ENCODE measurements at regions not wholly inside any gene's neighbourhood (a gene's known extent, or its start where the extent isn't known, plus 50 kb on each side); places are given as distances from the start of the nearest gene placed in this dataset.

- TF ChIP-seq CTCF (IDR thresholded peaks at IDR 0.05) (no peak), EZH2 (IDR thresholded peaks at IDR 0.05; ENCODE audit: borderline replicate concordance, insufficient read depth, low read depth, low read length, poor library complexity, severe bottlenecking) (no peak)
Observed at GRCh38 chr13:82116422-82116989, 1765.8 kb downstream of the SLITRK1 start.

GRCh38 chr13:82115391-82115790, 1766.9 kb downstream of the SLITRK1 start:
- Mint-ChIP-seq H3K4me1 (no peaks in the 10 kb centered on the region), H3K9me3 (ENCODE audit: insufficient read depth) (peaks cover 2% of the 10 kb centered on the region), H3K27ac (no peak overlapping the region), H3K27me3 (no peaks in the 10 kb centered on the region), H3K4me3 (no peak overlapping the region)
- ATAC-seq (ENCODE audit: low read depth) = no peak
- no peaks in the 10 kb centered on the region for H3K27me3 ChIP-seq (replicated peaks in 1 of 4; ENCODE audit: control extremely low read depth in 1 of 4, control insufficient read depth in 3 of 4, insufficient read depth in 4 of 4, low read length in 3 of 4)
- intact Hi-C loops (cut with micrococcal nuclease) = no loop called here
- 83% methylated on average over 3 of the region's 3 CpGs for WGBS (ENCODE audit: insufficient coverage)
- ChIA-PET CTCF (no interaction called here), POLR2A (no interaction called here)
- H3K9ac ChIP-seq (ENCODE audit: low read length) = no peak overlapping the region
- no peaks in the 10 kb centered on the region for H3K4me1 ChIP-seq (ENCODE audit: control insufficient read depth in 2 of 2, insufficient read depth in 2 of 2, low read length in 2 of 2)
- H3K79me2 ChIP-seq (ENCODE audit: control insufficient read depth, insufficient read depth, low read length) = no peaks in the 10 kb centered on the region
- no peak overlapping the region for H3K4me3 ChIP-seq (ENCODE audit: control extremely low read depth in 1 of 5, extremely low read depth in 1 of 5, insufficient read depth in 1 of 5, low read depth in 2 of 5, low read length in 4 of 5)
- H3K36me3 ChIP-seq (replicated peaks in 1 of 2; ENCODE audit: control extremely low read depth in 1 of 2, control insufficient read depth in 1 of 2, extremely low read depth in 1 of 2, insufficient read depth in 2 of 2, low read length in 1 of 2) = no peaks in the 10 kb centered on the region
- H3K9me3 ChIP-seq (ENCODE audit: control extremely low read depth in 1 of 3, control insufficient read depth in 2 of 3, insufficient read depth in 1 of 3, low read length in 2 of 3) = peaks cover 0 to 4% (median 0%) of the 10 kb centered on the region in 3 donors
- H3K27ac ChIP-seq (ENCODE audit: low read length in 2 of 2) = no peak overlapping the region
- no peaks in the 10 kb centered on the region for H4K20me1 ChIP-seq (ENCODE audit: control insufficient read depth, insufficient read depth, low read length, poor library complexity, severe bottlenecking)
- H2AFZ ChIP-seq (ENCODE audit: insufficient read depth, low read depth, low read length, poor library complexity, severe bottlenecking) = no peak overlapping the region
- no peak for TF ChIP-seq EZH2 (IDR thresholded peaks at IDR 0.05; ENCODE audit: borderline replicate concordance, insufficient read depth, low read depth, low read length, poor library complexity, severe bottlenecking)
- TF ChIP-seq CTCF (IDR thresholded peaks at IDR 0.05) = no peak
- H3K4me2 ChIP-seq (replicated peaks; ENCODE audit: low read depth, low read length, poor library complexity, severe bottlenecking) = no peak overlapping the region
- DNase-seq = no peak

More at GRCh38 chr13:82116422-82116989, 1765.8 kb downstream of the SLITRK1 start:
- Histone ChIP-seq H3K9me3 (ENCODE audit: control extremely low read depth in 1 of 3, control insufficient read depth in 2 of 3, insufficient read depth in 1 of 3, low read length in 2 of 3) (peaks cover 0 to 4% (median 0%) of the 10 kb centered on the region in 3 donors), H3K9ac (ENCODE audit: low read length) (no peak overlapping the region), H3K27me3 (replicated peaks in 1 of 4; ENCODE audit: control extremely low read depth in 1 of 4, control insufficient read depth in 3 of 4, insufficient read depth in 4 of 4, low read length in 3 of 4) (no peaks in the 10 kb centered on the region), H4K20me1 (ENCODE audit: control insufficient read depth, insufficient read depth, low read length, poor library complexity, severe bottlenecking) (no peaks in the 10 kb centered on the region), H3K4me3 (ENCODE audit: control extremely low read depth in 1 of 5, extremely low read depth in 1 of 5, insufficient read depth in 1 of 5, low read depth in 2 of 5, low read length in 4 of 5) (no peak overlapping the region), H3K36me3 (replicated peaks in 1 of 2; ENCODE audit: control extremely low read depth in 1 of 2, control insufficient read depth in 1 of 2, extremely low read depth in 1 of 2, insufficient read depth in 2 of 2, low read length in 1 of 2) (no peaks in the 10 kb centered on the region), H3K4me1 (ENCODE audit: control insufficient read depth in 2 of 2, insufficient read depth in 2 of 2, low read length in 2 of 2) (no peaks in the 10 kb centered on the region), H3K4me2 (replicated peaks; ENCODE audit: low read depth, low read length, poor library complexity, severe bottlenecking) (no peak overlapping the region), H3K27ac (ENCODE audit: low read length in 2 of 2) (no peak overlapping the region), H3K79me2 (ENCODE audit: control insufficient read depth, insufficient read depth, low read length) (no peaks in the 10 kb centered on the region), H2AFZ (ENCODE audit: insufficient read depth, low read depth, low read length, poor library complexity, severe bottlenecking) (no peak overlapping the region)
- Mint-ChIP-seq H3K4me1 (no peaks in the 10 kb centered on the region), H3K27ac (no peak overlapping the region), H3K4me3 (no peak overlapping the region), H3K27me3 (no peaks in the 10 kb centered on the region), H3K9me3 (ENCODE audit: insufficient read depth) (peaks cover 2% of the 10 kb centered on the region)
- CTCF ChIA-PET = no interaction called here
- no peak for ATAC-seq (ENCODE audit: low read depth)
- WGBS (ENCODE audit: insufficient coverage) = no CpG with 5 or more reads among the region's 1 CpG
- POLR2A ChIA-PET = no interaction called here
- no peak for DNase-seq
- intact Hi-C loops (cut with micrococcal nuclease) = no loop called here
